PC-9 (cell line): ENCODE measurements at regions not wholly inside any gene's neighbourhood (a gene's known extent, or its start where the extent isn't known, plus 50 kb on each side); places are given as distances from the start of the nearest gene placed in this dataset.

Source experiments
- EZH2 ChIP-seq: fragments of 200-600 bp; sonication (generic); IDR thresholded peaks from 2 replicates; pipeline ENCODE4 v1.8.0; 2017; ENCODE audit warnings: antibody characterized with exemption, low read depth
- TF ChIP-seq, protein P1 (sequence below): fragments of 200-600 bp; sonication (generic); conservative IDR thresholded peaks from 2 replicates; pipeline ENCODE4 v1.6.1; 2017; ENCODE audit warnings: mixed run types, antibody characterized with exemption, mild to moderate bottlenecking, moderate library complexity

DNA sequence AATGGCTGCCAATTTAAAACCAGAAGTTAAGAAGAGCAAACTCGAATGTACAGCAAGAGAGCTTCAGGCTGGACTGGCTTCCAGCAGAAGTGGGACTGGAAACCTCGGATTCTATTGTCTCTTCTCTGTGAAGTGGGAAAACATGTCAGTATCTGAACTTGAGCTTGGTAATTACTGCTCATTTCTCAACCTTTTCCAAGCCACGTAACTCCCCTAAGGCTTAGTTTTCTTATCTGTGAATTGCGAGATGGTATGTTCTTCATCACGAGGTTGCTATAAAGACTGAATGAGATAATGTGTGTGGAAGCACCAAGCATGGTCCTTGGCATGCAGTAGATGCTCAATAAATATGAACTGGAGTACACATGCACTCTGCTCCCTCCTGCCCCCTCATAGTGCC, 259.4 kb upstream of the SPRED2 start:
- TF ChIP-seq, protein P1, sequence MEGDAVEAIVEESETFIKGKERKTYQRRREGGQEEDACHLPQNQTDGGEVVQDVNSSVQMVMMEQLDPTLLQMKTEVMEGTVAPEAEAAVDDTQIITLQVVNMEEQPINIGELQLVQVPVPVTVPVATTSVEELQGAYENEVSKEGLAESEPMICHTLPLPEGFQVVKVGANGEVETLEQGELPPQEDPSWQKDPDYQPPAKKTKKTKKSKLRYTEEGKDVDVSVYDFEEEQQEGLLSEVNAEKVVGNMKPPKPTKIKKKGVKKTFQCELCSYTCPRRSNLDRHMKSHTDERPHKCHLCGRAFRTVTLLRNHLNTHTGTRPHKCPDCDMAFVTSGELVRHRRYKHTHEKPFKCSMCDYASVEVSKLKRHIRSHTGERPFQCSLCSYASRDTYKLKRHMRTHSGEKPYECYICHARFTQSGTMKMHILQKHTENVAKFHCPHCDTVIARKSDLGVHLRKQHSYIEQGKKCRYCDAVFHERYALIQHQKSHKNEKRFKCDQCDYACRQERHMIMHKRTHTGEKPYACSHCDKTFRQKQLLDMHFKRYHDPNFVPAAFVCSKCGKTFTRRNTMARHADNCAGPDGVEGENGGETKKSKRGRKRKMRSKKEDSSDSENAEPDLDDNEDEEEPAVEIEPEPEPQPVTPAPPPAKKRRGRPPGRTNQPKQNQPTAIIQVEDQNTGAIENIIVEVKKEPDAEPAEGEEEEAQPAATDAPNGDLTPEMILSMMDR: no peak
- no peak for TF ChIP-seq EZH2
